ENCODE measurements at regions not wholly inside any gene's neighbourhood (a gene's known extent, or its start where the extent isn't known, plus 50 kb on each side); places are given as distances from the start of the nearest gene placed in this dataset.

DNA sequence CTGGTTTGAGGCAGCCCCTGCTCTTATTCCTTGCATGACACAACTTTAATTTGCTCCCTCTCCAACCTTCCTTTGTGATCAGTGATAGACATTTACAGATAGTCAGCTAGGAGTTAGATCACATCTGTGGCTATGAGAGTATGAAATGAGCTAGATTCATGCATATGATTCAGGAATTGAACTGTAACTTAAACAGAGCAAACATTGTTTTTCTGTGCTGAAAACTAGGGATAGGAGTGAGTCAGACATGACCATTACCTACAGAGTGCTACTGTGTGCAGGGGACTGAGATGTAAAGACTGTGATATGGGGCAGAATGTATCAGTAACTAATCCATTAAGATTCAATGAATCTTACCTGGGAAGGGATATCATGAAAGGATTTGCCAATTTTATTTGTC is 279.4 kb upstream of the SPTLC3 start:
- Histone ChIP-seq H3K4me3 (no peak overlapping the region), H3K27ac (no peak overlapping the region)
- no peak for TF ChIP-seq CTCF (IDR thresholded peaks at IDR 0.05)
- no peak for DNase-seq (ENCODE audit: low spot score)

DNA sequence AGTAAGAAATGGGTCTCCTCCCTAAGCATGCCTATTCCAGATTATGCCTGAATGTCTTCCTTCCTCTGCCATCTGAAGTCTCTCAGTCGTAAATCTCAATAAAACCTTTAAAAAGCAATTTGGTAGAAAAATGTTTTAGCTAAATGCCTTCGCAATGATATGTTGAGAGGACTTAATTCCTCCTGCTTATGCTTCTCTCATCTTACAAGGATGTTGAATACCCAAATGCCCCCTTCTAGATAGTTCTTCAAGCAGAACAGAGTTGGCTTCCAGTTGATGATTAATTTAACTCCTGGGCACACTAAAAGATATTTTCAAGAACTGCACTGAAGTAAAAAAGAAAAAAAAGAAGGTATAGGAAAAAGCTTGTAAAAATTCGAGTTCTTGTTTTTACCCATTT is 275.0 kb upstream of the SPTLC3 start:
- Histone ChIP-seq H3K4me3 (no peak overlapping the region), H3K27ac (no peak overlapping the region)
- TF ChIP-seq CTCF (IDR thresholded peaks at IDR 0.05) = no peak
- no peak for DNase-seq (ENCODE audit: low spot score)

DNA sequence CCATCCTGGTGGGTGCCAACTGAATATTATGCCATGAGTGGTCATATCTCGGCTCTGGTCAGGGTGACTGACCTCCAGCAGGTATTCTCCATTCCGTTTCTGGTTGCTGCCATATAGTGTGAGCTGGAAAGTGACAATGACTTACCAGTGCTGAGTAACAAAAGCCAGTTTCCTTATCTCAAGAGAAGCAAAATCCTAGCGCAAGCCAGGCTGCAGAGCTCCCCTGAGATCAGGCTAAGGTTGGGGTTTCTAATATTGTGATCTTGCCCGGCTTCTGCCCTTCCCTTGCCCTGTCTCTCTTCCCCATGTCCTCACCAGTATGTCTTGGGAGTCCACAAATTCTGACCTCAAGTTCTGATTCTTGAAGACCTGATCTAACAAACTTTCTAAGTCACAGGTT is 271.3 kb upstream of the SPTLC3 start:
- no peak for DNase-seq (ENCODE audit: low spot score)
- Histone ChIP-seq H3K4me3 (no peak overlapping the region), H3K27ac (peak overlapping the region; percentile 85 to 93)
- TF ChIP-seq CTCF (IDR thresholded peaks at IDR 0.05) = no peak

DNA sequence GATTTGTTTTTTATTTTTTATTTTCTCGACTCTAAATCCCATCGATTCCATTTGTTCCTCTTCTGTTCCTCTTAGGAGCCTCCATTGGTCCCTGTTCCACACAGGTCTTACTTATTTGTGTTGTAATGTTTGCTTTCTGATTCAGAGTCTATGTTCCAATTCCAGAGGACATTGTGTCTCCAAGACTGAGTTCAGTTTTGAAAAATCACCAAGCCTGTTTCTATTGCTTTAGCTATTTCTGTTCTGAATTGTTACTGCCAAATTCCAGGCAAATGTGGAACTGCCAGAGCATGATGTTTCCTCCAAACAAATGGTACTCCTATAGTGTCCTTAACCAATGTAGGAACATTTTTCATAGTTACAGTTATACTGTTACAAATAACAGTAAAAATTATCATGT is 270.9 kb upstream of the SPTLC3 start:
- peak overlapping the region; percentile 85 to 93 for H3K27ac ChIP-seq

GRCh38 chr20:12740647-12741046 is 268.1 kb upstream of the SPTLC3 start:
- TF ChIP-seq CTCF (IDR thresholded peaks at IDR 0.05) = no peak
- DNase-seq (ENCODE audit: low spot score) = no peak
- Histone ChIP-seq H3K27ac (no peak overlapping the region), H3K4me3 (no peak overlapping the region)

More for the DNA sequence above, 270.9 kb upstream of the SPTLC3 start:
- H3K4me3 ChIP-seq = no peak overlapping the region
- TF ChIP-seq CTCF (IDR thresholded peaks at IDR 0.05) = no peak
- DNase-seq (ENCODE audit: low spot score) = no peak

DNA sequence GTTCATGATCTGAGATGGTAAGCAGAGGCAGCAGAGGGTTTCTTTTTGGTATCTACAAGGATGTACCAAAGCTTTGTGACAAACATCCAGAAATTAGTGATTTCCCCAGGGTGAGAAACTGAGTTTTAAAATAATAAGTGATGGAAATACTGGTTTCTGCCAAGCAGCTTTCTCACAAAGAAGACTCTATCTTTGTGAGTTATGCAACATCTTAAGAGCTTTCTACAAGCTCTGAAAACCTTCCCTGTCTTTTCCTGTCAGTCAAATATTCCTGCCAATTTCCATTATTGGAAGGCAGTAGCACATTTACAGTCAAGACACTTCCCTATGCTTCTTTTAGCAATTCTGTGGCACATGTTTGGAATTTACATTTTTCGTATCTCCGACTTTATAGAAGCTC is 264.7 kb upstream of the SPTLC3 start:
- no peak for DNase-seq (ENCODE audit: low spot score)
- H3K27ac ChIP-seq = no peak overlapping the region
- no peak for TF ChIP-seq CTCF (IDR thresholded peaks at IDR 0.05)
- no peak overlapping the region for H3K4me3 ChIP-seq

DNA sequence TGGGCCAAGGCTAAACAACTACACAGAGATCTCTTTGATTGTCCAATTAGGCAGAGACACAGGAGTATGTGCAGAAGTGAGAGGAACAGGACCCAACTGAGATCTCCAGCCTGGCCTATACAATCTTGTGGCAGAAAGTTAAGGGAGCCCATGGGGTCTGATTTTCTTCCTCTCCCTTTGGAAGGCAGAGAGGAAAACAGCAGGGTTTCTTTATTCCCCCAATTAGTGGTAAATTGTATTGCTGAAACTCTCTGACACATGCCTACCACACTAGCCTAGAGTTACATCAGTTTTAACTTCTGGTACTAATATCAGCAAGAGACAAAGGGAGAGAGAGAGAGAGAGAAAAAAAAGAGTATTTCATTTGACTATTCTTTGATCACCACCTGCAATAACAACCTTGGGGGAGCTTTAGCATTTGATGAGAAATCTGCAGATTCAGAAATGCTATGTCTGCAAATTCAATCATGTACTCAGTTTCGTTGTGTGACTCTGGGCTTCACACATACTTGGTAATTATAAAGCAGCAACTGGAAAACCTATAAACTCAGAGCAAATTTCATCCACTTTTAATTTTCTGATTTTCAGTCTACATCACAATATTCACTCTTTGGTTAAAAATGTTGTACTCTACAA is 260.3 kb upstream of the SPTLC3 start:
- Histone ChIP-seq H3K4me3 (no peak overlapping the region), H3K27ac (no peak overlapping the region)
- no peak for DNase-seq (ENCODE audit: low spot score)
- TF ChIP-seq CTCF (IDR thresholded peaks at IDR 0.05) = no peak
